GM12892 (cell line): ENCODE measurements at regions not wholly inside any gene's neighbourhood (a gene's known extent, or its start where the extent isn't known, plus 50 kb on each side); places are given as distances from the start of the nearest gene placed in this dataset.
"Not testable (repeated sequence)": the region's sequence is repeated elsewhere in the genome, so short reads cannot be mapped to it uniquely, and the experiment has no call there.

Experiments used
- DNase-seq: peaks from one replicate; pipeline ENCODE4 v3.0.0; 2011; ENCODE audit not compliant: insufficient read length
- FAIRE-seq: peaks from 2 replicates; lab custom pipeline; 2011; peaks lifted over from hg19 to GRCh38; lab: Jason Lieb, UNC
- POLR2A ChIP-seq: IDR thresholded peaks from 2 replicates; pipeline ENCODE4 v1.6.1; 2011; ENCODE audit warnings: low read depth, low read length, control low read depth
- POLR2AphosphoS5 ChIP-seq: IDR thresholded peaks from 2 replicates; pipeline ENCODE4 v1.6.1; 2011; ENCODE audit warnings: low read depth, low read length, control low read depth
- TAF1 ChIP-seq: IDR thresholded peaks from 2 replicates; pipeline ENCODE4 v1.6.1; 2011; ENCODE audit warnings: low read depth, mild to moderate bottlenecking, control low read depth, low read length, borderline replicate concordance

DNA sequence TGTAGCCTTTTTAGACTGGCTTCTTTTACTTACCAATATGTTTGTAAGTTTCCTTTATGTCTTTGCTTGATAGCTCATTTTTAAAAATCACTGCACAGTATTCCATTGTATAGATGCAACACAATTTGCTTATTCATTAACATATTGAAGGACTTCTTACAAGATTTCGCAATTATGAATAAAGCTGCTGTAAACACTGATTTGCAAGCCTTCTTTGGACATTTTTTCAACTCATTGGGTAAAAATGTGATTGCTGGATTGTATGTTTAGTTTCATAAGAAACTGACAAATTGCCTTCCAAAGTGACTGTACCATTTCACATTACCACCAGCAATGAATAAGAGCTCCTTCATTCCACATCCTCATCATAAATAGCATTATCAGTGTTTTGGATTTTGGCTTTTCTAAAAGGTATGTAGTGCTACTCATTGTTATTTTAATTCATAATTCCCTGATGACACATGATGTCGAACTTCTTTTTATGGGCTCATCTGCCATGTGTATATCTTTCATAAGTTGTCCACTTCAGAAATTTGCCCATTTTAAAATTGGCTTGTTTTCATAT is 80.7 kb downstream of the TFAP2B start:
- FAIRE-seq (no peak), DNase-seq (no peak)
- TF ChIP-seq TAF1, result no peak
- TF ChIP-seq POLR2AphosphoS5, result no peak
- no peak for TF ChIP-seq POLR2A

DNA sequence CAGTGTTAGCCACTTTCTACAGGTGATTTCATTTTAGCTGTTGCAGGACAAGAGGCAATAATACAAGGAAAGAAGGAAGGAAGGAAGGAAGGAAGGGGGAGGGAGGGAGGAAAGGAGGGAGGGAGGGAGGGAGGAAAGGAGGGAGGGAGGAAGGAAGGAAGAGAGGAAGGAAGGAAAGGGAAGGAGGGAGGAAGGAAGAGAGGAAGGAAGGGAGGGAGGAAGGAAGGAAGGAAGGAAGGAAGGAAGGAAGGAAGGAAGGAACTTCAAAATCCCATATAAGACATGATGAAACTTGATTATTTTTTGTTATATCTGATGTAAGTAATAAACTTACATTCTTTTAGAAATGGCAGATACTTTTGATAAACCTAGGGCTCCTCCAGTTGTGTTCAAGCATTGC is 83.6 kb downstream of the TFAP2B start:
- DNase-seq, result no peak
- no peak for FAIRE-seq
- TF ChIP-seq POLR2AphosphoS5, result no peak
- TF ChIP-seq TAF1, result no peak
- no peak for TF ChIP-seq POLR2A

DNA sequence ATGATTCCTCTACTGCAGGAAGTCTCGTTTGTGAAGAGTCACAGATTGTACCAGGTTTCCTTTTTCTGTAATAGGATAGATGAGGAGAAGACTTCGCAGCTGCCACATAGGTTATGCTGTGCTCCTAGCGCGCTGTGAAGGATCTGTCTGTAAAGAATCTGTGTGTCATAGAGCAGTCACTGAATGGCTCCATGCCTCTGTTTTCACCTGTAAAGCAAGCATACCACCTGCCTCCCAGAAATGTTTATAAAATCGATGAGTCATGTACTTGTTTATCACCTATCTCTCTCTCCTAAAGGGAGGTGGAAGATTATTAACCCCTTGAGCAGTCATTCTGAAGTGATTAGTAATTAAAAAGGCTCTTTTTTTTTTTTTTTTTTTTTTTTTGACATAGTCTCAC is 86.6 kb downstream of the TFAP2B start:
- FAIRE-seq (no peak), DNase-seq (no peak)
- TF ChIP-seq TAF1 (no peak), POLR2A (no peak), POLR2AphosphoS5 (no peak)

DNA sequence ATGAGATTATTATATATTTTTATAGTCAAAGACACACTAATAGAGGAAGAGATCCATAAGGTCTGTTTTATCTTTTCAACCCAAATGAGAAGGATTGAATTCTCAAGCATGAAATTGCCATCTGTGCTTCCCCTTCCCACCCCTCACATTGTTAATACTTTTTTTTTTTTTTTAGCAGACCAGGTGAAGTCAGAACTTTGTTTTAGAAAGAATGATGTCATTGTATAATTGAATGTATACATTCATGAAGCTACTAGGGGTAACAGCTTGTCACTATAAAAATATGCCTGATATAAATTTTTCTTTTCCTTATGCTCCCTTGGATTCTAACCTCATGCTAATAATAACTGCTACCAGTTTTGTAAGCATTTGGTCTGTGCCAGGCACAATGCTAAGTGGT is 88.9 kb downstream of the TFAP2B start:
- no peak for FAIRE-seq
- TF ChIP-seq POLR2AphosphoS5 (no peak), TAF1 (no peak), POLR2A (no peak)
- DNase-seq, result no peak

DNA sequence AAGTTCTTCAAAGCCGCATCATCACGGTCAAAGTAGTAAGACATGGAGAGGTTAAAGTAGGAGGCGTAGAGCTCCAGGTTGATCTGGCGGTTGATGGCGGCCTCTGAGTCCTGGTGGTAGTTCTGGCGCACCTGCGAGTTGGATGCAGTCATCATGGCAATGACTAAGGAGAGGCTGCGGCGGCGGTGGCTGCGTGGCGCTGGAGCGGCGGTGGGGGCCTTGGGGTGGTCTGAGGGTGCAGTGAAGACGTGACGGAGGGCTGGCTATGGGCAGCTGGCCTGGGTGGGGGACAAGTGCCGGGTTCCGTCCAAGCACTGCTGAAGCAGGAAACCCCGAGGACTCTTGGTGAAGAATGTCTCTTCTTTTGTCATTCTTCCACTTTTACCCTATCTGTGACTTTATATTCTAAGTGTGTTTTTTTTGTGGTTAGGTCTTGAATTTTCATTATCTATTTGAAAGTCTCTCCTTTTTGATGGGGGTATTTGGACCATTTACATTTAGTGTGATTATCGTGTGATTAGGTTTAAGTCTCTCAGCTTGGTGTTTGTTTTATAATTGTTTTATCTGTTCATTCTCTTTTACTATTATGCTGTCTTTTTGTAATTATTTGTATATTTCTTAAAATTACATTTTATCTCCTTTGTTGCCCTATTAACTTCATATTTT is 94.6 kb downstream of the TFAP2B start:
- no peak for FAIRE-seq
- DNase-seq, result no peak
- TF ChIP-seq POLR2AphosphoS5 (no peak), POLR2A (no peak)

DNA sequence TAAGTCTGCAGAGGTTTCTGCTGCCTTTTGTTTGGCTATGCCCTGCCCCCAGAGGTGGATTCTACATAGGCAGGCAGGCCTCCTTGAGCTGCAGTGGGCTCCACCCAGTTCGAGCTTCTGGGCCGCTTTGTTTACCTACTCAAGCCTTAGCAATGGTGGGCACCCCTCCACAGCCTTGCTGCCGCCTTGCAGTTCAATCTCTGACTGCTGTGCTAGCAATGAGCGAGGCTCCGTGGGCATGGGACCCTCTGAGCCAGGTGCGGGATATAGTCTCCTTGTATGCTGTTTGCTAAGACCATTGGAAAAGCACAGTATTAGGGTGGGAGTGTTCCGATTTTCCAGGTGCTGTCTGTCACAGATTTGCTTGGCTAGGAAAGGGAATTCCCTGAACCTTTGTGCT is 102.7 kb downstream of the TFAP2B start:
- not testable (repeated sequence) for FAIRE-seq, DNase-seq

DNA sequence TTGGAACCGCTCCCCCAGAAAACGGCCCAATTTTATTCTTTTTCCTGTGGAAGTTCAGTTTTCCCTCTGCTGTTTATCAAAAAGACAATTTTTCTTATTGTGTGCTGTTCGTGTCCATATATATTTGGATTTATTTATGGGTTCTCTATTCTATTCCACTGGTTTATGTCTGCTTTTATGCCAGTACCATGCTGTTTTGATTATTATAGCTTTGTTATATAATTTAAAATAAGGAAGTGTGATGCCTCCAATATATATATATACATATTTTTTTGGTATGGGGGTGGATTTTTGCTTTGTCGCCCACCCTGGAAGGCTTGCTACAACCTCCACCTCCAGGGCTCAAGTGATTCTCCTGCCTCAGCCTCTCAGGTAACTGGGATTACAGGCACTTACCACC is 103.3 kb downstream of the TFAP2B start:
- TF ChIP-seq POLR2AphosphoS5 (no peak), TAF1 (no peak), POLR2A (no peak)
- no peak for FAIRE-seq
- DNase-seq, result no peak

DNA sequence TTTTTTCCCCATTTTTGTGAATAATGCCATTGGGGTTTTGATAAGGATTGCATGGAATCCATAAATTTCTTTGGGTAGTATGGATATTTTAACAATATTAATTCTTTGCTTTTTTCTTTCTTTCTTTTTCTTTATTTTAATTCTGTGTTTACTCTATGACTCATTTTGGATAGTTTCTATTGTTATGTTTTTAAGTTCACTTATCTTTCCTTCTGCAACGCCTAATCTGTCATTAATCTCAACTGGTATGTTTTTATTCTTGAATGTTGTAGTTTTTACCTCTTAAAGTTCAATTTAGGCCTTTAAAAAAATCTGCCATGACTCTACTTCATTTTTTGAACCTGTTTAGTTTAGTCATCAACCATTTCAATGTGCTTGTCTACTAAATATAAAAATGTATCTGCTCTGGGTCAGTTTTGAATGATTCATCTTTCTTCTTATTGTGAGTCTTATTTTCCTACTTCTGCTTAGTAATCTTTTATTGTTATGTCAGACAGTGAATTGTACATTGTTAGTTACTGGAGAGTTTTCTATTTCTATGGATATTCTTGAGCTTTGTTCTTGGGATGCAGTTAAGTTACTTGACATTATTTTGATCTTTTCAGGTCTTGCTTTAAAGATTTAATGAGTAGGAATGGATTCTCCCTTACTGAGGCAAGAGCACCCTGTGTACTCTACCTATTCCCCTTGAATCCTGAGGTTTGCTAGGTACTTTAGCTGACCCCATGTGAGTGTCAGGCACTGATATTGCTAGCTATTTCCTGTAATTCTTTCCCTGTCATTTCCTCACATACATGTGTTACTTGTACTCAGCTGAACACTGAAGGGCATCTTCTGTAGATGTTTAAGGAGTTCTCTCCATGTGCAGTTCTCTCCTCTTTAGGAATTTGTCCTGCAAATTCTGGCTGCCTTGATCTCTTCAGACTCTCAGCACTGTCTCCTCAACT is 104.2 kb downstream of the TFAP2B start:
- no peak for DNase-seq
- TF ChIP-seq POLR2A (no peak), TAF1 (no peak), POLR2AphosphoS5 (no peak)
- FAIRE-seq, result no peak

DNA sequence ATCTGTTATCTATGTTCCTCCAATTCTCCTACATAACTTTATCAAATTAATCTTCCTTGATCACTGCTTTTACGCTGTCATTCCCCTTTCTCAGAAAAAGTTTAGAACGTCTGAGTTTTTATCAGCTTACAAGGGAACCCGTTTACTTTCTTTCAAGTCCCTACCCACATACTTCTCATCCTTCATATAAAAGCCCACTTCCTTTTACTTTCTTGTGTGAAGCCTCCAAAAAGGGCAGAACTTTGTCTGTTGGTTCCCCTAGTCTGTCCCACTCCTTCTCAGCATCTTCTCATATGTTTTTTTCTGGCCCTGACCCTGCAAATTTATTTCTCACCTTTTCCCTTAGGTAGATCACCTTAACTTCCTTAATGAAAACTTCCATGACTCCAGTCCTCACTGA is 106.1 kb downstream of the TFAP2B start:
- FAIRE-seq, result no peak
- TF ChIP-seq POLR2AphosphoS5 (no peak), POLR2A (no peak), TAF1 (no peak)
- DNase-seq, result no peak

DNA sequence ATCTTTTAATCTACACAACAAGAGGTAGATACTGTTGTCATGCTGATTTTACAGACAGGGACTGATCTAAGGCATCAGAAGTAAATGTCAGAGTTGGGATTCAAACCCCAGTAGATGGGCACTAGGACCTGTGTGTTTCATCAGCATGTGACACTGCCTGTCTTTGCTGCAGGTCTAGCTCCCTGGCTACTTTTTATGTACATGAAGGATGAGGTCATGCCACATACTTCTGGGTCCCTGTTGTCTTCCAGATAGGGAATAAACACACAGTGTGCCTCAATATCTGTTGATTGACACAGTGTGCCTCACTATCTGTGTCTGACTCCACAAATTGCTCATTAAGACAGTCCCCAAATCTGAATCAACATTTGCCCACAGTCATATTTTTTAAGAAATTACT is 106.9 kb downstream of the TFAP2B start:
- FAIRE-seq, result no peak
- DNase-seq, result no peak
- TF ChIP-seq POLR2AphosphoS5, result no peak
- no peak for TF ChIP-seq POLR2A
- TF ChIP-seq TAF1, result no peak

DNA sequence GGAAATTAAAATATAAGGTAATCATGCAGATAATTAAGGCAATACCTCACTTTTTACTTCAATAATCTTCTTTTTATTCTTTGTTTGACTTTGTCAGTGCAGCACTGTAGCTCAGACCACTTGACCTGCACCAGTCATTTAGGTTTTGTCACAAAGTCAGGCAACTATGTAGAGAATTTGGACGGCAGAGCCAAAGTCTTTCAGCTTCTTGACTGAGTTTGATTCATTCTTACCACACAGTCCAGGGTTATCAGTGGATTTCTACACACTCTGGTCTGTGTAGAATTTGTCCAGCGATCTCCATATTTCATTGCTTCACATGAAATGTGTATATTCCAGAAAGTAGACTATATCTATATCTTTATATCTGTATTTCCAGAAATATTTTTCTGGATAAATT is 107.3 kb downstream of the TFAP2B start:
- TF ChIP-seq POLR2A (no peak), POLR2AphosphoS5 (no peak), TAF1 (no peak)
- DNase-seq, result no peak
- no peak for FAIRE-seq

DNA sequence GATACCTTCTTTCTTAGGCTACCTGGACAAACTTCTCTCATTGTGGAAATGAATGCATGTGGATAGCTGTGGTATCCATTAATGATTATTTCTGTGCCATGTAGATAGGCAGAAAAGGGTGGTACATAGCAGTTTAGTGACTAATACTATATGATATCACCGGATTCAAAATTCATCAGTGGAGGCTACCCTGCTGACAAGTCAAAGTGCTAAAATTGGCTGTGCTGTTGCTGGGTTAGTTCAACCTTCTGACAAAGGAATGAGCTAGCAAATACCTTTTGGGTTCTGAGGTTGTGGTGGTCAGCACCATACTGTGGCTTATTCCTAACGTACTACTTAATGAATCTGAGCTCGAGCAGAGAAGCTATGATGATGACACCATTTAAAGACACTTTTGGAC is 109.1 kb downstream of the TFAP2B start:
- no peak for TF ChIP-seq POLR2AphosphoS5
- TF ChIP-seq TAF1, result no peak
- TF ChIP-seq POLR2A, result no peak
- DNase-seq (no peak), FAIRE-seq (no peak)

DNA sequence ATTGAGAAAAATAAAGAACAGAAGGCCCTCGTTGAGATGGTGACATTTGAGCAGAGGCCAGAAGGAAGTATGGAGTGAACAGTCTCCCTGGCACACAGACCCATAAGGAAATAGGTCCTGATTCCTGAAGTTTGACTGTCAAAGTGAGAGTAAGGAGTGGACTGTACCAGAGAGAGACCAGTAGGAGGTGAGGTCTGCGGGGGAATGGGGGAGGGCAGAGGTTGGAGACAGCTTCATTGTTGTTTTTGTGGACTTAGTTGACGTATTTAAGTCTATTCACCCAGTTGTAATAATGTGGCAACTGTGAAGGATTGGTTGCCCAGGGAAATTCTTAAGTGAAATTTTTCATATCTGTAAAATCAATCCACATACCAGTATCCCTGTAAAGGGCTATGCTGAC is 110.7 kb downstream of the TFAP2B start:
- DNase-seq (no peak), FAIRE-seq (no peak)
- no peak for TF ChIP-seq TAF1
- TF ChIP-seq POLR2A, result no peak
- no peak for TF ChIP-seq POLR2AphosphoS5
